Stomach (tissue), 8 donors: ENCODE measurements at regions not wholly inside any gene's neighbourhood (a gene's known extent, or its start where the extent isn't known, plus 50 kb on each side); places are given as distances from the start of the nearest gene placed in this dataset.

Experiments used
- DNase-seq, 2 donors: peaks; one replicate each; pipeline versions ENCODE4 v3.0.0 to v3.0.0-alpha.2; 2013 to 2019
- H3K27ac ChIP-seq, 5 donors: fragments of 200-600 bp in 4 of 5; sonication (generic) in 4 of 5; one replicate each; pipeline ENCODE4 v1.5.1; 2013 to 2019; ENCODE audit warnings: mild to moderate bottlenecking in 1 of 5, moderate library complexity in 1 of 5
- H3K27me3 ChIP-seq, 3 donors: fragments of 200-600 bp; sonication (generic); one replicate each; pipeline ENCODE4 v1.5.1; 2017 to 2019; ENCODE audit warnings: mixed run types in 1 of 3
- H3K36me3 ChIP-seq, 4 donors: fragments of 200-600 bp; sonication (generic); 1 replicate in 3 of 4; 2 replicates in 1 of 4; pipeline ENCODE4 v1.5.1; 2016 to 2019
- H3K4me1 ChIP-seq, 4 donors: fragments of 200-600 bp; sonication (generic); one replicate each; pipeline ENCODE4 v1.5.1; 2016 to 2019
- H3K4me3 ChIP-seq, 4 donors: fragments of 200-600 bp; sonication (generic) in 3 of 4; one replicate each; pipeline ENCODE4 v1.5.1; 2016 to 2019; ENCODE audit warnings: mild to moderate bottlenecking in 1 of 4
- H3K9me3 ChIP-seq, 4 donors: fragments of 200-600 bp; sonication (generic); one replicate each; pipeline ENCODE4 v1.5.1; 2016 to 2019
- EP300 ChIP-seq: sonication (generic); formaldehyde crosslinking; IDR thresholded peaks from one replicate; pipeline ENCODE4 v1.6.1; 2017; ENCODE audit warnings: antibody characterized with exemption
- POLR2A ChIP-seq, 4 donors: fragments of 450-650 bp; IDR thresholded peaks; one replicate each; pipeline ENCODE4 v1.6.1; 2016; ENCODE audit warnings: antibody characterized with exemption in 4 of 4, control low read depth in 2 of 4, mild to moderate bottlenecking in 1 of 4, moderate library complexity in 1 of 4
- POLR2AphosphoS5 ChIP-seq, 3 donors: sonication (generic); formaldehyde crosslinking; IDR thresholded peaks; one replicate each; pipeline ENCODE4 v1.6.1; 2016; ENCODE audit warnings: antibody characterized with exemption in 3 of 3
- WGBS, 5 donors: extraction: QIAGEN DNeasy Blood & Tissue Kit in 3 of 5; methylation state at CpG; one replicate each; pipeline versions ENCODE4 v1.1.5 to v1.1.7; 2013 to 2018; 5-methylcytosine and 5-hydroxymethylcytosine counted together
- intact Hi-C: fragments of 100-400 bp; cut with DNase I; formaldehyde crosslinking; loops from one replicate; pipeline ENCODE4 v1.15.1; 2023; ENCODE audit warnings: low total_unique reads
- TF ChIP-seq, protein P1 (sequence below), 7 experiments: fragments of 450-650 bp in 4 of 7; fragments of 200-600 bp in 3 of 7; sonication (generic) in 3 of 7; IDR thresholded peaks; one replicate each; pipeline ENCODE4 v1.5.1; 2016 to 2019; ENCODE audit warnings: antibody characterized with exemption in 7 of 7, control low read depth in 2 of 7, mild to moderate bottlenecking in 1 of 7
- donor health status: healthy with polysubstance abuse.
- donor health status: Bipolar disorder and iron deficiency.
- donor health status: healthy.

GRCh38 chr9:88889386-88889785 lies 101.9 kb upstream of the S1PR3 start:
- H3K4me1 ChIP-seq: no peaks in the 10 kb centered on the region
- no peaks in the 10 kb centered on the region for H3K27me3 ChIP-seq
- DNase-seq: no peak
- TF ChIP-seq POLR2A (IDR thresholded peaks at IDR 0.05) (no peak), EP300 (no peak), POLR2AphosphoS5 (IDR thresholded peaks at IDR 0.05) (no peak)
- TF ChIP-seq, protein P1, sequence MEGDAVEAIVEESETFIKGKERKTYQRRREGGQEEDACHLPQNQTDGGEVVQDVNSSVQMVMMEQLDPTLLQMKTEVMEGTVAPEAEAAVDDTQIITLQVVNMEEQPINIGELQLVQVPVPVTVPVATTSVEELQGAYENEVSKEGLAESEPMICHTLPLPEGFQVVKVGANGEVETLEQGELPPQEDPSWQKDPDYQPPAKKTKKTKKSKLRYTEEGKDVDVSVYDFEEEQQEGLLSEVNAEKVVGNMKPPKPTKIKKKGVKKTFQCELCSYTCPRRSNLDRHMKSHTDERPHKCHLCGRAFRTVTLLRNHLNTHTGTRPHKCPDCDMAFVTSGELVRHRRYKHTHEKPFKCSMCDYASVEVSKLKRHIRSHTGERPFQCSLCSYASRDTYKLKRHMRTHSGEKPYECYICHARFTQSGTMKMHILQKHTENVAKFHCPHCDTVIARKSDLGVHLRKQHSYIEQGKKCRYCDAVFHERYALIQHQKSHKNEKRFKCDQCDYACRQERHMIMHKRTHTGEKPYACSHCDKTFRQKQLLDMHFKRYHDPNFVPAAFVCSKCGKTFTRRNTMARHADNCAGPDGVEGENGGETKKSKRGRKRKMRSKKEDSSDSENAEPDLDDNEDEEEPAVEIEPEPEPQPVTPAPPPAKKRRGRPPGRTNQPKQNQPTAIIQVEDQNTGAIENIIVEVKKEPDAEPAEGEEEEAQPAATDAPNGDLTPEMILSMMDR (IDR thresholded peaks at IDR 0.05): no peak
- 76 to 89% (median 84%) methylated on average over 4 of the region's 4 CpGs for WGBS, 5 donors
- H3K4me3 ChIP-seq: no peak overlapping the region
- no peaks in the 10 kb centered on the region for H3K9me3 ChIP-seq
- no peaks in the 10 kb centered on the region for H3K36me3 ChIP-seq
- no peak overlapping the region for H3K27ac ChIP-seq
- intact Hi-C loops: no loop called here

- WGBS, 5 donors: 89 to 96% (median 93%) methylated on average over 4 of the region's 4 CpGs
- H3K4me1 ChIP-seq: no peaks in the 10 kb centered on the region
- no peaks in the 10 kb centered on the region for H3K27me3 ChIP-seq
- DNase-seq: no peak
- H3K27ac ChIP-seq: no peak overlapping the region
- intact Hi-C loops: no loop called here
- no peak overlapping the region for H3K4me3 ChIP-seq
- TF ChIP-seq, protein P1 (IDR thresholded peaks at IDR 0.05): no peak
- H3K9me3 ChIP-seq: no peaks in the 10 kb centered on the region
- no peaks in the 10 kb centered on the region for H3K36me3 ChIP-seq
These were observed 100.7 kb upstream of the S1PR3 start for GRCh38 chr9:88890546-88890945.

DNA sequence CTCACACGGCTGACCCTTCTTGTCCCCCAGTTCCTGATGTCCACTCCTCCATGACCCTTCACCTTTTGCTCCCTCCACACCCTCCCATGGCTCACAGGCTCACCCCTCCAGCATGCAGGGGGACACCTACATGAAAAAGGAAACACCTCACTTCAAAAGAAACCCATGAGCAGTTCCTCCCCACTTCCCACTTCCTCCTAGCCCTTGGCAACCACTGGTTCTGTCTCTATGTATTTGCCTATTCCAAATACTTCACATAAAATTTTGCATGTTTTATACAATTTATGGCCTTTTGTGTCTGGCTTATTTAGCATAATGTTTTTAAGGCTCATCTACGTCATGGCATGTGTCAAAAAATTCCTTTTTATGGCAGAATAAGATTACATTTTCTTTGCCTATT lies 100.2 kb upstream of the S1PR3 start:
- H3K27ac ChIP-seq: no peak overlapping the region
- no peak for DNase-seq
- 81 to 86% (median 83%) methylated on average over 2 of the region's 2 CpGs for WGBS, 5 donors
- no peaks in the 10 kb centered on the region for H3K4me1 ChIP-seq
- H3K27me3 ChIP-seq: no peaks in the 10 kb centered on the region
- no peaks in the 10 kb centered on the region for H3K9me3 ChIP-seq
- no peaks in the 10 kb centered on the region for H3K36me3 ChIP-seq
- TF ChIP-seq EP300 (no peak), POLR2AphosphoS5 (IDR thresholded peaks at IDR 0.05) (no peak), POLR2A (IDR thresholded peaks at IDR 0.05) (no peak)
- TF ChIP-seq, protein P1 (IDR thresholded peaks at IDR 0.05): no peak
- no peak overlapping the region for H3K4me3 ChIP-seq
- intact Hi-C loops: no loop called here

DNA sequence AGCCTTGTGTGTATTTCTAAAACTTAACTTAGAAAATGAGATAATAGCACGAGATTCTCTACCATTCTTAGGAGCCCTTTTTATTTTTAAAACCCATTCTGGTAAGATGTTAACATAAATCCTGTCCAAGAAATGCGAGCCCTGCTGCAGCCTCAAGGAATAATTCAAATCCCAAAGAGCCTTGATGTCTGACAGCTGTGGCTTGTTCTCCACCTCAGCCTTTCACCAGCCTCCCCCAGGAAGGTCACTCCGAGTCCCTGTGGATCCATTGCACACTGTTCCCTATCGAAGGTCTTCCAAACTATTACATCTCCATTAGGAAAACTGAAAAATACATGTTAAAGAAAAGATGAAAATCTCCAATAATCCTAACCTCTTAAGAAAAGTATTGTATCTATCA lies 98.5 kb upstream of the S1PR3 start:
- H3K4me3 ChIP-seq: no peak overlapping the region
- 58 to 77% (median 73%) methylated on average over 4 of the region's 4 CpGs for WGBS, 5 donors
- no peak overlapping the region for H3K27ac ChIP-seq
- H3K4me1 ChIP-seq: no peaks in the 10 kb centered on the region
- DNase-seq: no peak
- H3K27me3 ChIP-seq: no peaks in the 10 kb centered on the region
- intact Hi-C loops: no loop called here
- no peaks in the 10 kb centered on the region for H3K36me3 ChIP-seq
- no peaks in the 10 kb centered on the region for H3K9me3 ChIP-seq
- TF ChIP-seq POLR2A (IDR thresholded peaks at IDR 0.05) (no peak), POLR2AphosphoS5 (IDR thresholded peaks at IDR 0.05) (no peak), EP300 (no peak)
- TF ChIP-seq, protein P1 (IDR thresholded peaks at IDR 0.05): no peak

DNA sequence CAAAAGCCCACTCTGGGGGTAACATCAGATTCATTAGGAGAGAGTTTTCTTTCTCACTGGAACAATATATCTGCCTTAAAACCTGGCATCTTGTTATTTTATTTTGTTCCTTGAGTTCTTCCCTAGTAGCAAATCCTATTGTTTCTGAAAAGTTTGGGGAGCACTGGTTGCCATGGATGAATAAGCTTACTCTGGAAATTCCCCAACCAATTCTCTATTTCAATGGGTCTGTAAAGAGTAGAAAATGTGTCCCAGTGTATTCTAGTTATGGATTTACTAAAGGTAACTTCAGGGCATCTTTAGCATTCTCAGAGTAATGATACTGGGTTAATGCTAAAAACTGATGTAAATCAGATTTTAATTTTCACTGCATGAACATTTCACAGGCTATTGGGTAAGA lies 94.2 kb upstream of the S1PR3 start:
- H3K4me3 ChIP-seq: no peak overlapping the region
- no peak for TF ChIP-seq POLR2AphosphoS5 (IDR thresholded peaks at IDR 0.05)
- TF ChIP-seq EP300: no peak
- no peak for TF ChIP-seq POLR2A (IDR thresholded peaks at IDR 0.05)
- TF ChIP-seq, protein P1 (IDR thresholded peaks at IDR 0.05): no peak
- H3K27me3 ChIP-seq: no peaks in the 10 kb centered on the region
- no peak for DNase-seq
- H3K27ac ChIP-seq: no peak overlapping the region
- H3K4me1 ChIP-seq: no peaks in the 10 kb centered on the region
- no peaks in the 10 kb centered on the region for H3K36me3 ChIP-seq
- intact Hi-C loops: no loop called here
- H3K9me3 ChIP-seq: no peaks in the 10 kb centered on the region
